Thyroid gland (tissue), 4 donors: ENCODE measurements at regions not wholly inside any gene's neighbourhood (a gene's known extent, or its start where the extent isn't known, plus 50 kb on each side); places are given as distances from the start of the nearest gene placed in this dataset.

Source experiments
- DNase-seq, 2 donors: peaks; one replicate each; pipeline ENCODE4 v3.0.0-alpha.2; 2019
- H3K27ac ChIP-seq, 3 donors: fragments of 200-600 bp; sonication (generic); 1 replicate in 2 of 3; 2 replicates in 1 of 3; pipeline ENCODE4 v1.5.1; 2016 to 2019; ENCODE audit warnings: mild to moderate bottlenecking in 1 of 3, moderate library complexity in 1 of 3
- H3K27me3 ChIP-seq: fragments of 200-600 bp; sonication (generic); one replicate; pipeline ENCODE4 v1.5.1; 2019
- H3K36me3 ChIP-seq, 2 donors: fragments of 200-600 bp; sonication (generic); one replicate each; pipeline ENCODE4 v1.5.1; 2016 to 2019
- H3K4me1 ChIP-seq, 2 donors: fragments of 200-600 bp; sonication (generic); one replicate each; pipeline ENCODE4 v1.5.1; 2017 to 2019
- H3K4me3 ChIP-seq, 3 donors: fragments of 200-600 bp; sonication (generic); replicated peaks in 1 of 3; 1 replicate in 2 of 3; 2 replicates in 1 of 3; pipeline ENCODE4 v1.5.1; 2016; ENCODE audit warnings: mild to moderate bottlenecking in 1 of 3
- H3K9me3 ChIP-seq: fragments of 200-600 bp; sonication (generic); one replicate; pipeline ENCODE4 v1.5.1; 2017
- POLR2A ChIP-seq, 2 donors: fragments of 450-650 bp; IDR thresholded peaks; one replicate each; pipeline ENCODE4 v1.6.1; 2017; ENCODE audit warnings: antibody characterized with exemption in 2 of 2, mild to moderate bottlenecking in 2 of 2, moderate library complexity in 1 of 2
- WGBS, 2 donors: methylation state at CpG; one replicate each; pipeline ENCODE4 v1.1.5; 2017; 5-methylcytosine and 5-hydroxymethylcytosine counted together
- intact Hi-C: fragments of 100-400 bp; cut with DNase I; formaldehyde crosslinking; loops from one replicate; pipeline ENCODE4 v1.15.1; 2023
- TF ChIP-seq, protein P1 (sequence below), 6 experiments: fragments of 200-600 bp in 3 of 6; fragments of 450-650 bp in 3 of 6; sonication (generic) in 3 of 6; IDR thresholded peaks; one replicate each; pipeline ENCODE4 v1.5.1; 2016 to 2019; ENCODE audit warnings: antibody characterized with exemption in 6 of 6, mild to moderate bottlenecking in 2 of 6, inconsistent platforms in 1 of 6, moderate library complexity in 1 of 6

DNA sequence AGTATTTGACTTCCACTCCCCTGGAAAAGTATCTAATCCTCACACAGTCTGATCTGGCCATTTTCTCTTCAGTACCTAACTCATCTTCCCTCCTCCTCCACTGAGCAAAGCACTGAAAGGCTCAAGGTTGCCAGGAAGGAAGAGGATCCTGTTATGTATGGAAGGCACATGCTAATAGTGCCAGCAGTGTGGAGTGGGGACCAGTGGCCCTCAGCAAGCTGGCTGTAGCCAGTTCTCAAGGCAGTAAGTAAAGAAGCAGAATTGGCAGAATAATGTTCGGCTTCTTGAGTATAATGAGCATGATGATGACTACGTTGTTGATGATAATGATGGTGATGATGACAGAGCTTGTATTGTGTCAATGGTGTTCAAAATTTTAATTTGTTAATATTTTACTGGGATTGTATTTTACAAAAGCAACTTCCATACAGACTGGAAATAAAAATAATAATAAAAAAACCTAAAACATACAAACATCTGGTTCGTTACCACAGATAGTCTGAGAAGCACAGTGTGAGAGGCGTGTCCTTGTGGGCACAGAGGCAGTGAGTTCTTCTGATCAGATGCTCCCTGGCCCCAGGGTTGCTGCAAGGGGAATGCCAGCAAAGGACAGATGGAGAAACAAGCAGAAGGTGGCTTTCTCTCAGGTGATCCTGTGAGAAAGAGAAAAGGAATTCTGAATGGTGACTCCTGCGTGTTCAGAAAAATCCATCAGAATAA, 528.8 kb downstream of the CMPK2 start:
- intact Hi-C loops, result no loop called here

DNA sequence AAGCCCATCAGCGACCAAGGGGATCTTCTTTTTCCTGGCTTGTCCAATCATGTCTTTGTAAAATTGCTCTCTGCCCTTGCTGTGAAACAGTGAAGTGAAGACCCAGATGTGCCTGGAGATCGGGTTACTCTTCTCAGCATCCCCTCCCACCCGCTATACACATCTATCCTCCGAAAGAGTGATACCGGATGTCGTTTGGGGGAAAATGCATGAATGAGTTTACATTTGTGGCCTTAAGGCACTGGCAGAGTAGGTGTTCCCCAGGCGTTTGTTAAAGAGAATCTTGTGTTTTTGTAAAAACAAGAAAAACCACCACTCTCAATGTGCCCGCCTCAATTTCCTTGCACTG, 528.3 kb downstream of the CMPK2 start:
- 53 to 57% methylated on average over 8 of the region's 8 CpGs for WGBS, 2 donors
- TF ChIP-seq, protein P1, sequence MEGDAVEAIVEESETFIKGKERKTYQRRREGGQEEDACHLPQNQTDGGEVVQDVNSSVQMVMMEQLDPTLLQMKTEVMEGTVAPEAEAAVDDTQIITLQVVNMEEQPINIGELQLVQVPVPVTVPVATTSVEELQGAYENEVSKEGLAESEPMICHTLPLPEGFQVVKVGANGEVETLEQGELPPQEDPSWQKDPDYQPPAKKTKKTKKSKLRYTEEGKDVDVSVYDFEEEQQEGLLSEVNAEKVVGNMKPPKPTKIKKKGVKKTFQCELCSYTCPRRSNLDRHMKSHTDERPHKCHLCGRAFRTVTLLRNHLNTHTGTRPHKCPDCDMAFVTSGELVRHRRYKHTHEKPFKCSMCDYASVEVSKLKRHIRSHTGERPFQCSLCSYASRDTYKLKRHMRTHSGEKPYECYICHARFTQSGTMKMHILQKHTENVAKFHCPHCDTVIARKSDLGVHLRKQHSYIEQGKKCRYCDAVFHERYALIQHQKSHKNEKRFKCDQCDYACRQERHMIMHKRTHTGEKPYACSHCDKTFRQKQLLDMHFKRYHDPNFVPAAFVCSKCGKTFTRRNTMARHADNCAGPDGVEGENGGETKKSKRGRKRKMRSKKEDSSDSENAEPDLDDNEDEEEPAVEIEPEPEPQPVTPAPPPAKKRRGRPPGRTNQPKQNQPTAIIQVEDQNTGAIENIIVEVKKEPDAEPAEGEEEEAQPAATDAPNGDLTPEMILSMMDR (IDR thresholded peaks at IDR 0.05), result no peak
- no peak for TF ChIP-seq POLR2A (IDR thresholded peaks at IDR 0.05)

More for the DNA sequence above, 528.8 kb downstream of the CMPK2 start:
- Histone ChIP-seq H3K4me3 (no peak overlapping the region), H3K27ac (no peak overlapping the region), H3K4me1 (no peaks in the 10 kb centered on the region), H3K36me3 (no peaks in the 10 kb centered on the region), H3K9me3 (no peaks in the 10 kb centered on the region), H3K27me3 (no peaks in the 10 kb centered on the region)
- TF ChIP-seq POLR2A (IDR thresholded peaks at IDR 0.05), result no peak
- TF ChIP-seq, protein P1 (IDR thresholded peaks at IDR 0.05), result no peak
- no peak for DNase-seq
- 92 to 94% methylated on average over 5 of the region's 5 CpGs for WGBS, 2 donors

DNA sequence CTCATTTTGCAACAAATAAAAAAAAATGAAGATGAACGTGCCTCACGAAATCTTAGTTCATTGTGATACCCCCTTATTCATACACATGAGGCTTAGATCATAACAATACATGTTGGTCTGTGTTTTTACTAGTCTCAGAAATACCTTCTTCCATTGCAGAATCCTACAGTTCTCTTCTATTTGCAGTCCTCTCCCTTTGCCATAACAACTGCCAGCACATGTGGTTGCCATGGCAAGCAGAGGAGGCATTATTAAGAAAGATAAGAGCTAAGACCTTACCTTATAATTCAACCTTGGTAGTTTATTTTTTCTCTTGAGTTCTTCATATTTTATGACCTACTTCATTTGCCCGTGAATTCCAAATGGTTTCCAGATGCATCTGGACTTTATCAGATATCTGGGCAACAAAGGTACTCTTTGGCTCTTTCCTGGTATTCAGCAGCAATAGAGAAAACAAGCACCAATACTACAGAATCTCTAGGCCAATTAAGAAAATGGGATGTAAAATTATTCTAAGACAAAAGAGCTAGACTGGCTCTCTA, 524.0 kb downstream of the CMPK2 start:
- 79 to 85% methylated on average over 3 of the region's 3 CpGs for WGBS, 2 donors
- no peaks in the 10 kb centered on the region for H3K4me1 ChIP-seq
- intact Hi-C loops, result no loop called here
- no peaks in the 10 kb centered on the region for H3K27me3 ChIP-seq
- DNase-seq, result no peak
- H3K27ac ChIP-seq, result no peak overlapping the region
- no peak overlapping the region for H3K4me3 ChIP-seq
- TF ChIP-seq POLR2A (IDR thresholded peaks at IDR 0.05), result no peak
- TF ChIP-seq, protein P1 (IDR thresholded peaks at IDR 0.05), result no peak
- H3K9me3 ChIP-seq, result no peaks in the 10 kb centered on the region
- H3K36me3 ChIP-seq, result no peaks in the 10 kb centered on the region

More for the DNA sequence above, 528.3 kb downstream of the CMPK2 start:
- DNase-seq, result no peak
- Histone ChIP-seq H3K36me3 (no peaks in the 10 kb centered on the region), H3K4me3 (no peak overlapping the region), H3K27ac (no peak overlapping the region), H3K27me3 (no peaks in the 10 kb centered on the region), H3K4me1 (no peaks in the 10 kb centered on the region), H3K9me3 (no peaks in the 10 kb centered on the region)
- intact Hi-C loops, result no loop called here

DNA sequence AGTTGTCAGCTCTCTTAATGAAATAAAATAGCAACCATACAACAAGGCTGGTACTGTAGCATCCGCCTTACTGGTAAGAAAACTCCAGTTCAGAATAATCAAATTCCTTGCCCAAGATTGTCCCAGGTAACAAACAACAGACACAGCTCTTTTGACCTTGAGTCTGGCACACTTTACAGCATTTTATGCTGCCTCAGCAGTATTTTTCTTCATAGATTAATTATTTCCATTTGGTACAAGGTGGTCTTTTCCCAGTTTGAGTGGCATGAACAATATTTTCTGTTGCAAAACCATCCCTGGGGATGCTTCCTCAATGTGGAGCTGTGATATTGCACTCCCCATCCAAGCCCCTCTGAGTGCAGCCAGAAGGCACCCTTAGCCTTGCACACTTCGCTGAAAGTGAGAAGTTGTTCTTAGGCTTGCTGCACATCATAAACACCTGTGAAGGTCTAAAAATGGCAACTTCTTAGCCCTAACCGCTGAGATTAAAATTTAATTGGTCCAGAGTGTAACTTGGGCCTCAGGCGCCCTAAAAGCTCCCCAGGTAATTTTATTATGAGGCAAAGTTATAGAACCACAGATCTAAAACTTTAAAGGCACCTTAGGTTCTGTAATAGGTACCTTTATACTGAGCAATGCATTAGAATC, 523.3 kb downstream of the CMPK2 start:
- Histone ChIP-seq H3K4me1 (no peaks in the 10 kb centered on the region), H3K27ac (no peak overlapping the region), H3K27me3 (no peaks in the 10 kb centered on the region), H3K36me3 (no peaks in the 10 kb centered on the region), H3K9me3 (no peaks in the 10 kb centered on the region), H3K4me3 (no peak overlapping the region)
- intact Hi-C loops, result no loop called here
- 88 to 93% methylated on average over 4 of the region's 4 CpGs for WGBS, 2 donors
- no peak for DNase-seq
- TF ChIP-seq, protein P1 (IDR thresholded peaks at IDR 0.05), result no peak
- no peak for TF ChIP-seq POLR2A (IDR thresholded peaks at IDR 0.05)

DNA sequence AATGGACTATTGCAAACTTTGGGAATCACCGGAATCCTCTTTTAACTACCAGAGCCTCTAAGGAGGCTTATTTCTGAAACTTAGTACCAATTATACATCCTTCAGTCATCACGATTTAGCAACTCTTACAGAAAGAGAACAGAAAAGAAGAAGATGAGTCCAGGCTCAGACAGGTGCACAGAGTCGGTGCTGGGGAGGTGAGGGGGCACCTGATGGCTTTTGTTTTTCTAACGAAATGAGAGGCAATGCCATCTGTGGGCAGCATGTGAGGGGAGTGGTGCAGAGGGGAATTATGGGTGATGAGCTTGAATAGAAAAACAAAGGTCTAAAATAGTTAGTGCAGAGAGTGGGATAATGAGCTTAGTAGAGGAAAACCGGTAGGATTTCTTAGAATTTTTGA, 522.6 kb downstream of the CMPK2 start:
- Histone ChIP-seq H3K27ac (no peak overlapping the region), H3K4me1 (no peaks in the 10 kb centered on the region), H3K4me3 (no peak overlapping the region), H3K27me3 (no peaks in the 10 kb centered on the region), H3K9me3 (no peaks in the 10 kb centered on the region), H3K36me3 (no peaks in the 10 kb centered on the region)
- intact Hi-C loops, result no loop called here
- no peak for DNase-seq
- WGBS, 2 donors, result 90% methylated on average over 5 of the region's 5 CpGs
- TF ChIP-seq POLR2A (IDR thresholded peaks at IDR 0.05), result no peak
- TF ChIP-seq, protein P1 (IDR thresholded peaks at IDR 0.05), result no peak
